ENCODE measurements at regions not wholly inside any gene's neighbourhood (a gene's known extent, or its start where the extent isn't known, plus 50 kb on each side); places are given as distances from the start of the nearest gene placed in this dataset.
"Not testable (repeated sequence)": the region's sequence is repeated elsewhere in the genome, so short reads cannot be mapped to it uniquely, and the experiment has no call there.

- in situ Hi-C loops (cut with MboI; ENCODE audit: low sequenced_read_pairs) = no loop called here
Measured at GRCh38 chr18:41073372-41073954, 881.6 kb upstream of the PIK3C3 start.

- in situ Hi-C loops (cut with MboI; ENCODE audit: low sequenced_read_pairs) = no loop called here
Measured at GRCh38 chr18:41072946-41073345, 882.1 kb upstream of the PIK3C3 start.

- in situ Hi-C loops (cut with MboI; ENCODE audit: low sequenced_read_pairs) = no loop called here
Measured at GRCh38 chr18:41071826-41072225, 883.2 kb upstream of the PIK3C3 start.

GRCh38 chr18:41069167-41069566 is 885.9 kb upstream of the PIK3C3 start:
- in situ Hi-C loops (cut with MboI; ENCODE audit: low sequenced_read_pairs) = no loop called here

- in situ Hi-C loops (cut with MboI; ENCODE audit: low sequenced_read_pairs) = no loop called here
Measured at GRCh38 chr18:41064916-41065315, 890.1 kb upstream of the PIK3C3 start.

- in situ Hi-C loops (cut with MboI; ENCODE audit: low sequenced_read_pairs) = no loop called here
Measured at GRCh38 chr18:41060967-41061366, 894.1 kb upstream of the PIK3C3 start.

GRCh38 chr18:41059126-41059415 is 896.0 kb upstream of the PIK3C3 start:
- in situ Hi-C loops (cut with MboI; ENCODE audit: low sequenced_read_pairs) = no loop called here

GRCh38 chr18:41058351-41059125 is 896.5 kb upstream of the PIK3C3 start:
- in situ Hi-C loops (cut with MboI; ENCODE audit: low sequenced_read_pairs) = no loop called here

- in situ Hi-C loops (cut with MboI; ENCODE audit: low sequenced_read_pairs) = no loop called here
Measured at GRCh38 chr18:41052625-41053024, 902.4 kb upstream of the PIK3C3 start.

- in situ Hi-C loops (cut with MboI; ENCODE audit: low sequenced_read_pairs) = not testable (repeated sequence)
Measured at GRCh38 chr18:41046250-41046649, 908.8 kb upstream of the PIK3C3 start.

- in situ Hi-C loops (cut with MboI; ENCODE audit: low sequenced_read_pairs) = no loop called here
Measured at GRCh38 chr18:41043876-41044275, 911.2 kb upstream of the PIK3C3 start.

- in situ Hi-C loops (cut with MboI; ENCODE audit: low sequenced_read_pairs) = no loop called here
Measured at GRCh38 chr18:41042866-41043265, 912.2 kb upstream of the PIK3C3 start.

- in situ Hi-C loops (cut with MboI; ENCODE audit: low sequenced_read_pairs) = no loop called here
Measured at GRCh38 chr18:41038071-41038470, 917.0 kb upstream of the PIK3C3 start.

- in situ Hi-C loops (cut with MboI; ENCODE audit: low sequenced_read_pairs) = no loop called here
Measured at GRCh38 chr18:41036346-41036745, 918.7 kb upstream of the PIK3C3 start.

- in situ Hi-C loops (cut with MboI; ENCODE audit: low sequenced_read_pairs) = no loop called here
Measured at GRCh38 chr18:41034413-41034812, 920.6 kb upstream of the PIK3C3 start.

- in situ Hi-C loops (cut with MboI; ENCODE audit: low sequenced_read_pairs) = no loop called here
Measured at GRCh38 chr18:41025666-41026065, 929.4 kb upstream of the PIK3C3 start.

GRCh38 chr18:41024792-41025191 is 930.2 kb upstream of the PIK3C3 start:
- in situ Hi-C loops (cut with MboI; ENCODE audit: low sequenced_read_pairs) = no loop called here

GRCh38 chr18:41022484-41022883 is 932.5 kb upstream of the PIK3C3 start:
- in situ Hi-C loops (cut with MboI; ENCODE audit: low sequenced_read_pairs) = no loop called here

GRCh38 chr18:41021089-41021488 is 933.9 kb upstream of the PIK3C3 start:
- in situ Hi-C loops (cut with MboI; ENCODE audit: low sequenced_read_pairs) = no loop called here

GRCh38 chr18:41012194-41012593 is 942.8 kb upstream of the PIK3C3 start:
- in situ Hi-C loops (cut with MboI; ENCODE audit: low sequenced_read_pairs) = no loop called here

GRCh38 chr18:41009926-41010325 is 945.1 kb upstream of the PIK3C3 start:
- in situ Hi-C loops (cut with MboI; ENCODE audit: low sequenced_read_pairs) = no loop called here

- in situ Hi-C loops (cut with MboI; ENCODE audit: low sequenced_read_pairs) = no loop called here
Measured at GRCh38 chr18:41004324-41004723, 950.7 kb upstream of the PIK3C3 start.

- in situ Hi-C loops (cut with MboI; ENCODE audit: low sequenced_read_pairs) = no loop called here
Measured at GRCh38 chr18:40995529-40995928, 959.5 kb upstream of the PIK3C3 start.

Data from HL-60/S4 treated with retinoic acid at 250 ng/mL for 4 days and 3 days (cell line).